Adrenal gland (tissue), 5 donors: ENCODE measurements at regions not wholly inside any gene's neighbourhood (a gene's known extent, or its start where the extent isn't known, plus 50 kb on each side); places are given as distances from the start of the nearest gene placed in this dataset.

Experiments
- POLR2A ChIP-seq, 2 donors: fragments of 450-650 bp; IDR thresholded peaks; one replicate each; pipeline ENCODE4 v1.6.1; 2017; ENCODE audit warnings: antibody characterized with exemption in 2 of 2, mild to moderate bottlenecking in 2 of 2, moderate library complexity in 1 of 2
- TF ChIP-seq, protein P1 (sequence below), 6 experiments: fragments of 450-650 bp in 4 of 6; fragments of 200-600 bp in 2 of 6; sonication (generic) in 1 of 6; IDR thresholded peaks; 1 replicate in 5 of 6; 2 replicates in 1 of 6; pipeline versions ENCODE4 v1.5.1 to v1.8.0; 2016 to 2021; ENCODE audit warnings: antibody characterized with exemption in 6 of 6, mild to moderate bottlenecking in 2 of 6, moderate library complexity in 1 of 6
- donor health status: DM: no; HTN: no; CAD: no.

DNA sequence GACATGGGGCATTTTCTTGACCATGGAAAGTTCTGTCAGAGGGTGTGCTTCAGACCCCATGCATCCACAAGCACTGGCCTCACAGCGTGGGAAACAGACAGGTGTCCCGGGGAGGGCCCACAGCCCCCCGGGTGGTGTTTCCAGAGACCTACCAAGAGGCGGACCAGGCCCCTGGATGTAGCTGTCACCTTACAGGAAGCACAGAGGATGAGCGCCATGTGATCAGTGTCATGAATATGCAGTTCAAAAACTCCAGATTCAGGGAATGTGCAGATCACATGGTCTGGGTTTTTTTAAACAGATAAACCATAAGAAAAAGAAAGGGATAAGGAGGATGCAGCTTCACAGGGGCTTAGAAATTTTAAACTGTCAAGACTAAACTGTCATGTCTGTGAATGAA lies 61.0 kb upstream of the SPATA13 start:
- TF ChIP-seq, protein P1, sequence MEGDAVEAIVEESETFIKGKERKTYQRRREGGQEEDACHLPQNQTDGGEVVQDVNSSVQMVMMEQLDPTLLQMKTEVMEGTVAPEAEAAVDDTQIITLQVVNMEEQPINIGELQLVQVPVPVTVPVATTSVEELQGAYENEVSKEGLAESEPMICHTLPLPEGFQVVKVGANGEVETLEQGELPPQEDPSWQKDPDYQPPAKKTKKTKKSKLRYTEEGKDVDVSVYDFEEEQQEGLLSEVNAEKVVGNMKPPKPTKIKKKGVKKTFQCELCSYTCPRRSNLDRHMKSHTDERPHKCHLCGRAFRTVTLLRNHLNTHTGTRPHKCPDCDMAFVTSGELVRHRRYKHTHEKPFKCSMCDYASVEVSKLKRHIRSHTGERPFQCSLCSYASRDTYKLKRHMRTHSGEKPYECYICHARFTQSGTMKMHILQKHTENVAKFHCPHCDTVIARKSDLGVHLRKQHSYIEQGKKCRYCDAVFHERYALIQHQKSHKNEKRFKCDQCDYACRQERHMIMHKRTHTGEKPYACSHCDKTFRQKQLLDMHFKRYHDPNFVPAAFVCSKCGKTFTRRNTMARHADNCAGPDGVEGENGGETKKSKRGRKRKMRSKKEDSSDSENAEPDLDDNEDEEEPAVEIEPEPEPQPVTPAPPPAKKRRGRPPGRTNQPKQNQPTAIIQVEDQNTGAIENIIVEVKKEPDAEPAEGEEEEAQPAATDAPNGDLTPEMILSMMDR (IDR thresholded peaks at IDR 0.05), result no peak
- TF ChIP-seq POLR2A (IDR thresholded peaks at IDR 0.05), result no peak
